Esophagus muscularis mucosa (tissue), 4 donors: ENCODE measurements at regions not wholly inside any gene's neighbourhood (a gene's known extent, or its start where the extent isn't known, plus 50 kb on each side); places are given as distances from the start of the nearest gene placed in this dataset.
A peak's percentile ranks its signal among the peaks of the same experiment; 100 is the strongest.

Experiments
- DNase-seq: peaks from one replicate; pipeline ENCODE4 v3.0.0-alpha.2; 2017; ENCODE audit errors: extremely low spot score
- H3K27ac ChIP-seq, 4 donors: fragments of 200-600 bp; sonication (generic); replicated peaks in 1 of 4; 1 replicate in 3 of 4; 2 replicates in 1 of 4; pipeline ENCODE4 v1.5.1; 2016 to 2019; ENCODE audit warnings: mild to moderate bottlenecking in 1 of 4
- H3K27me3 ChIP-seq, 4 donors: fragments of 200-600 bp; sonication (generic); one replicate each; pipeline versions ENCODE4 v1.5.1 to v1.6.0; 2016 to 2019
- H3K36me3 ChIP-seq, 4 donors: fragments of 200-600 bp; sonication (generic); one replicate each; pipeline ENCODE4 v1.5.1; 2016 to 2019
- H3K4me1 ChIP-seq, 4 donors: fragments of 200-600 bp; sonication (generic); one replicate each; pipeline ENCODE4 v1.5.1; 2016 to 2019
- H3K4me3 ChIP-seq, 4 donors: fragments of 200-600 bp; sonication (generic); 1 replicate in 2 of 4; 2 replicates in 2 of 4; pipeline ENCODE4 v1.5.1; 2016 to 2019; ENCODE audit warnings: mild to moderate bottlenecking in 4 of 4, moderate library complexity in 1 of 4
- H3K9me3 ChIP-seq, 4 donors: fragments of 200-600 bp; sonication (generic); 1 replicate in 3 of 4; 2 replicates in 1 of 4; pipeline ENCODE4 v1.5.1; 2016 to 2019
- CTCF ChIP-seq, 3 experiments: fragments of 200-600 bp in 2 of 3; fragments of 450-650 bp in 1 of 3; sonication (generic) in 2 of 3; IDR thresholded peaks; one replicate each; pipeline ENCODE4 v1.5.1; 2017 to 2019; ENCODE audit warnings: antibody characterized with exemption in 3 of 3, mild to moderate bottlenecking in 2 of 3, moderate library complexity in 1 of 3
- EP300 ChIP-seq: sonication (generic); formaldehyde crosslinking; IDR thresholded peaks from one replicate; pipeline ENCODE4 v1.6.1; 2017; ENCODE audit warnings: antibody characterized with exemption
- POLR2A ChIP-seq: fragments of 450-650 bp; IDR thresholded peaks from one replicate; pipeline ENCODE4 v1.6.1; 2017; ENCODE audit warnings: antibody characterized with exemption, moderate library complexity, mild to moderate bottlenecking, low read depth
- POLR2AphosphoS5 ChIP-seq, 2 donors: sonication (generic); formaldehyde crosslinking; IDR thresholded peaks; one replicate each; pipeline ENCODE4 v1.6.1; 2017; ENCODE audit warnings: antibody characterized with exemption in 2 of 2
- WGBS: methylation state at CpG from one replicate; pipeline ENCODE4 v1.1.5; 2018; 5-methylcytosine and 5-hydroxymethylcytosine counted together
- intact Hi-C: fragments of 100-400 bp; cut with DNase I; formaldehyde crosslinking; loops from one replicate; pipeline ENCODE4 v1.15.1; 2023

GRCh38 chr2:71746946-71747501 lies 293.7 kb downstream of the DYSF start:
- Histone ChIP-seq H3K9me3 (peaks cover 0 to 4% (median 0%) of the 10 kb centered on the region in 4 donors), H3K4me3 (no peak overlapping the region), H3K4me1 (peaks cover 32 to 68% (median 63%) of the 10 kb centered on the region in 4 donors), H3K27ac (peak overlapping the region; percentile 65 to 78 (median 76)), H3K27me3 (no peaks in the 10 kb centered on the region), H3K36me3 (no peaks in the 10 kb centered on the region)
- TF ChIP-seq CTCF (IDR thresholded peaks at IDR 0.05) (no peak), POLR2AphosphoS5 (IDR thresholded peaks at IDR 0.05) (peak in 1 of 2 donors; percentile 25)
- DNase-seq = peak; percentile 91
- intact Hi-C loops = no loop called here
- WGBS = 27% methylated on average over 12 of the region's 13 CpGs

- peak; percentile 91 for DNase-seq
- no peak overlapping the region for H3K4me3 ChIP-seq
- intact Hi-C loops = no loop called here
- no peak overlapping the region for H3K27ac ChIP-seq
- 88% methylated on average over 5 of the region's 6 CpGs for WGBS
- H3K27me3 ChIP-seq = no peaks in the 10 kb centered on the region
- no peak for TF ChIP-seq EP300
- TF ChIP-seq POLR2A = no peak
- TF ChIP-seq POLR2AphosphoS5 (IDR thresholded peaks at IDR 0.05) = no peak
- TF ChIP-seq CTCF (IDR thresholded peaks at IDR 0.05) = no peak
- H3K36me3 ChIP-seq = no peaks in the 10 kb centered on the region
- H3K4me1 ChIP-seq = peaks cover 32 to 62% (median 58%) of the 10 kb centered on the region in 4 donors
- peaks cover 0 to 12% (median 0%) of the 10 kb centered on the region in 4 donors for H3K9me3 ChIP-seq
These were observed 291.4 kb downstream of the DYSF start for GRCh38 chr2:71744781-71745180.

GRCh38 chr2:71743995-71744675 lies 290.8 kb downstream of the DYSF start:
- TF ChIP-seq POLR2A (no peak), EP300 (no peak), CTCF (IDR thresholded peaks at IDR 0.05) (no peak), POLR2AphosphoS5 (IDR thresholded peaks at IDR 0.05) (no peak)
- intact Hi-C loops = no loop called here
- 92% methylated on average over 6 of the region's 6 CpGs for WGBS
- no peak overlapping the region for H3K27ac ChIP-seq
- H3K27me3 ChIP-seq = no peaks in the 10 kb centered on the region
- peak; percentile 89 for DNase-seq
- H3K36me3 ChIP-seq = no peaks in the 10 kb centered on the region
- no peak overlapping the region for H3K4me3 ChIP-seq
- peaks cover 0 to 12% (median 0%) of the 10 kb centered on the region in 4 donors for H3K9me3 ChIP-seq
- H3K4me1 ChIP-seq = peaks cover 32 to 56% (median 52%) of the 10 kb centered on the region in 4 donors

- 65% methylated on average over 15 of the region's 16 CpGs for WGBS
- H3K27me3 ChIP-seq = no peaks in the 10 kb centered on the region
These were observed 289.7 kb downstream of the DYSF start for GRCh38 chr2:71742953-71743601.

More at GRCh38 chr2:71742953-71743601, 289.7 kb downstream of the DYSF start:
- Histone ChIP-seq H3K4me3 (no peak overlapping the region), H3K27ac (peak overlapping the region; percentile 61 to 75 (median 66)), H3K4me1 (peaks cover 31 to 48% (median 43%) of the 10 kb centered on the region in 4 donors), H3K9me3 (peaks cover 0 to 12% (median 0%) of the 10 kb centered on the region in 4 donors), H3K36me3 (no peaks in the 10 kb centered on the region)
- peak; percentile 95 for DNase-seq
- intact Hi-C loops = no loop called here
- TF ChIP-seq POLR2AphosphoS5 (IDR thresholded peaks at IDR 0.05) (peak; percentile 65), CTCF (IDR thresholded peaks at IDR 0.05) (peak in 1 of 3 experiments; percentile 7), POLR2A (no peak)
